Large intestine (tissue), 3 donors: ENCODE measurements at regions not wholly inside any gene's neighbourhood (a gene's known extent, or its start where the extent isn't known, plus 50 kb on each side); places are given as distances from the start of the nearest gene placed in this dataset.
"Not testable (repeated sequence)": the region's sequence is repeated elsewhere in the genome, so short reads cannot be mapped to it uniquely, and the experiment has no call there.

ENCODE experiments used
- DNase-seq, 2 donors: peaks; one replicate each; pipeline versions ENCODE4 v3.0.0 to v3.0.0-alpha.2; 2013
- H3K27ac ChIP-seq: one replicate; pipeline ENCODE4 v1.5.1; 2013; ENCODE audit warnings: low read length
- H3K27me3 ChIP-seq: 2 replicates; pipeline ENCODE4 v1.6.1; 2013; ENCODE audit warnings: low read length; ENCODE audit not compliant: control insufficient read depth, insufficient read depth
- H3K36me3 ChIP-seq: 2 replicates; pipeline ENCODE4 v1.6.1; 2013; ENCODE audit warnings: low read length; ENCODE audit not compliant: control insufficient read depth, insufficient read depth
- H3K4me1 ChIP-seq: one replicate; pipeline ENCODE4 v1.6.1; 2013; ENCODE audit warnings: low read length; ENCODE audit not compliant: control insufficient read depth, insufficient read depth
- H3K4me3 ChIP-seq: one replicate; pipeline ENCODE4 v1.5.1; 2013; ENCODE audit warnings: low read length
- H3K9me3 ChIP-seq: one replicate; pipeline ENCODE4 v1.6.1; 2013; ENCODE audit warnings: mild to moderate bottlenecking, low read depth, low read length, moderate library complexity; ENCODE audit not compliant: control insufficient read depth
- WGBS: methylation state at CpG from one replicate; pipeline ENCODE4 v1.1.5; 2013; ENCODE audit warnings: low lambda C conversion rate; ENCODE audit not compliant: insufficient coverage; 5-methylcytosine and 5-hydroxymethylcytosine counted together

DNA sequence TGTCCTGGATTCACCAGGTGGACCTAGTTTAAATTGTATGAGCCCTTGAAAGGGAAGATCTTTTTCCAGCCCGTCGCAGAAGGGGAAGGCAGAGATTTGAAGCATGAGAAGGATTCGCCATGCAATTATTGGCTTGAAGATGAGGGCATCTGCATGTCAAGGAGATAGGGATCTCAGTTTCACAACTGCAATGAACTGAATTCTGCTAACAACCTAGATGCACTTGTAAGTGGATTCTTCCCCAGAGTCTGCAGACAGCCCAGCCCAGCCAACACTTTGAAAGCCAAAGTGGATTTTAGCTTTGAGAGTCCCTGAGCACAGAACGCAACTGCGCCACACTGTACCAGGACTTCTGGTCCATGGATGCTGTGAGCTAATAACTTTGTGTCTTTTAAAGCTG, 286.0 kb downstream of the TSN start:
- H3K27me3 ChIP-seq: peaks cover 3% of the 10 kb centered on the region
- no CpG with 5 or more reads among the region's 5 CpGs for WGBS
- H3K4me3 ChIP-seq: no peak overlapping the region
- no peaks in the 10 kb centered on the region for H3K4me1 ChIP-seq
- no peak overlapping the region for H3K27ac ChIP-seq
- DNase-seq: no peak
- no peaks in the 10 kb centered on the region for H3K36me3 ChIP-seq
- no peaks in the 10 kb centered on the region for H3K9me3 ChIP-seq

DNA sequence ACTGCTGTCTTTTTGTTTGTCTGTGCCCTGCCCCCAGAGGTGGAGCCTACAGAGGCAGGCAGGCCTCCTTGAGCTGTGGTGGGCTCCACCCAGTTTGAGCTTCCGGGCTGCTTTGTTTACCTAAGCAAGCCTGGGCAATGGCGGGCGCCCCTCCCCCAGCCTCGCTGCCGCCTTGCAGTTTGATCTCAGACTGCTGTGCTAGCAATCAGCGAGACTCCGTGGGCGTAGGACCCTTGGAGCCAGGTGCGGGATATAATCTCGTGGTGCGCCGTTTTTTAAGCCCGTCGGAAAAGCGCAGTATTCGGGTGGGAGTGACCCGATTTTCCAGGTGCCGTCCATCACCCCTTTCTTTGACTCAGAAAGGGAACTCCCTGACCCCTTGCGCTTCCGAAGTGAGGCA, 296.2 kb downstream of the TSN start:
- not testable (repeated sequence) for H3K36me3 ChIP-seq, H3K4me3 ChIP-seq, H3K27ac ChIP-seq, H3K9me3 ChIP-seq, DNase-seq, H3K27me3 ChIP-seq
- WGBS: no CpG with 5 or more reads among the region's 20 CpGs
- peaks cover 11% of the 10 kb centered on the region for H3K4me1 ChIP-seq

DNA sequence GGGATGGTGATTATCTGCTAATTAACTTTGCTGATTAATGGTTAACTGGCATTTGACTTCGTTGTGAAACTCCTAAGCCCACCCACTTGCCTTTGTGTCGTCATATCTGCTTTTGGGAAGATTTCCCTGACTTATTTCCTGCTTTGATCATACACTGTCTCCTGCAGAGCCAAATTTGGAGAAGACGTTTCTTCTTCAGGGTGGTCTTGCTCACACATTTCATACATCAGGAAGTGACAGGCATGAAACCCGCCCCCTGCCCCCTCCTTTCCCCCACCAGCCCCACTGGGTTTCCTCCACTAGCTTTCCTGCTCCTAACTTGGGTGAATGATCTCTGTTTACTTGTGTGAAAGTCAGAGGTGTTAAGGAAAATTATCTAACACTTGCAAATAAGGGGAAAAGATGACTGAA, 300.1 kb downstream of the TSN start:
- DNase-seq: peak; percentile 44 to 56
- WGBS: no CpG with 5 or more reads among the region's 4 CpGs

GRCh38 chr2:122056853-122057252, 301.4 kb downstream of the TSN start:
- Histone ChIP-seq H3K4me1 (peaks cover 15% of the 10 kb centered on the region), H3K27me3 (no peaks in the 10 kb centered on the region), H3K9me3 (no peaks in the 10 kb centered on the region), H3K36me3 (no peaks in the 10 kb centered on the region), H3K4me3 (no peak overlapping the region), H3K27ac (peak overlapping the region; percentile 76)
- DNase-seq: peak; percentile 19 to 40
- WGBS: 23% methylated on average over 2 of the region's 2 CpGs

More for the DNA sequence above, 300.1 kb downstream of the TSN start:
- H3K27me3 ChIP-seq: no peaks in the 10 kb centered on the region
- H3K4me3 ChIP-seq: no peak overlapping the region
- no peaks in the 10 kb centered on the region for H3K36me3 ChIP-seq
- no peaks in the 10 kb centered on the region for H3K9me3 ChIP-seq
- peaks cover 15% of the 10 kb centered on the region for H3K4me1 ChIP-seq
- peak overlapping the region; percentile 76 for H3K27ac ChIP-seq

DNA sequence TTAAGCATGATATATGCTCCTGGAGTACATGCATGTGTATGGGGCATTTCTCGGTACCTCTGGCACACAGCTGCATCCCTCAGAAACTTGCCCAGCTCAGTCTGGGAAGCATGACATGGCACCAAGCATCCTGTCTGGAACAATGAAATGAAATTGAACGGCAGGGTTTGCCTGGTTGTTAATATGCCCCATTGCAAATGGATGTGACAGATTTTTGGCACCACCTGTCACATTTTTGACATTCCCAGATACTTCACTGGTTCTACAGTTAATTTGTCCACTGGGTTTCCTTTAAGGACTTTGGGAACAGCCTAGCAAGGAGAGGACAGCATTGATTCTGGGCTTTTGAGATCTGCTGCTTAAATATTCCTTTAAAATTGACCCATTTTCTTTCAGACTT, 305.8 kb downstream of the TSN start:
- WGBS: no CpG with 5 or more reads among the region's 2 CpGs
- H3K4me1 ChIP-seq: peaks cover 4% of the 10 kb centered on the region
- H3K36me3 ChIP-seq: no peaks in the 10 kb centered on the region
- H3K9me3 ChIP-seq: no peaks in the 10 kb centered on the region
- no peak for DNase-seq
- no peak overlapping the region for H3K27ac ChIP-seq
- no peak overlapping the region for H3K4me3 ChIP-seq
- H3K27me3 ChIP-seq: no peaks in the 10 kb centered on the region

- H3K36me3 ChIP-seq: no peaks in the 10 kb centered on the region
- H3K27ac ChIP-seq: no peak overlapping the region
- no peak overlapping the region for H3K4me3 ChIP-seq
- no peak for DNase-seq
- no CpG with 5 or more reads among the region's 2 CpGs for WGBS
- no peaks in the 10 kb centered on the region for H3K27me3 ChIP-seq
- peaks cover 4% of the 10 kb centered on the region for H3K4me1 ChIP-seq
- H3K9me3 ChIP-seq: no peaks in the 10 kb centered on the region
Observed at GRCh38 chr2:122061831-122062230, 306.4 kb downstream of the TSN start.

DNA sequence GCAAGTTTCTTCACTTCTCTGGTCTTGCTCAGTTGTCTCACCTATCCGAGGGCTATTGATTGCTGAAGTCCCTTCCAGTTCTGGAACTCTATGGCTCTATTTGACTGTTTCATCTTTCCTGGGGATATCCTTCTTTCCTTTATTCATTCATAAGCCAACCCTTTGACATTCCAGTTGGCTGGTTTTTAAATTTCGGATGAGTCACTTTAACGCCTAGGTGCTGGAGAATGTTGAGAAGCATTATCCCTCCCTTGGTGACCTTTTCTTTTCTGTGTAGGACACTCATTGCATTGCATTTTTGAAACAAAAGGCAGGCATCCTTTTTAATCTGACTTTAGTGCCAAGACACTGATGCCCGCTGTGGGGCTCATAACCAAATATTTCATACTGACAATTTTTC, 307.1 kb downstream of the TSN start:
- Histone ChIP-seq H3K36me3 (no peaks in the 10 kb centered on the region), H3K27me3 (no peaks in the 10 kb centered on the region)

DNA sequence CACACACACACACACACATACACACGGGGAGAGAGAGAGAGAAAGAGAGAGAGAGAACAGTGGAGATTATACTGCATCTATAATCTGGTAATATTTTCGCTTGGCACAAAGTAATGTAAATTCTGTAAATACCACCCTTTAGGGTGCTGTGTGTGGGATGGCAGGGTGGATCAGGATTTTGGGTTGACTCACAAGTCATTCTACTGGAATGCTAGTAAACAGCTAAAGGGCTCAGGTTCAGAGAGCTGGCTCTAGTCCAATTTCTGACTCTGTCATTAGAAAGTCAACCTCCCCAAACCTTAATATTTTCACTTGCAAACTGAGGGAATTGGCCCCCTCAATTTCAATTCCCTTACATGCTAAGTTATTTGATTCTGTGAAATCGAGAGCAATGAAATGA, 308.3 kb downstream of the TSN start:
- no CpG with 5 or more reads among the region's 3 CpGs for WGBS
- Histone ChIP-seq H3K9me3 (no peaks in the 10 kb centered on the region), H3K27me3 (no peaks in the 10 kb centered on the region), H3K36me3 (no peaks in the 10 kb centered on the region), H3K27ac (no peak overlapping the region), H3K4me3 (no peak overlapping the region), H3K4me1 (no peaks in the 10 kb centered on the region)
- no peak for DNase-seq

More for the DNA sequence above, 307.1 kb downstream of the TSN start:
- Histone ChIP-seq H3K9me3 (no peaks in the 10 kb centered on the region), H3K4me3 (no peak overlapping the region), H3K27ac (no peak overlapping the region), H3K4me1 (peaks cover under 1% of the 10 kb centered on the region)
- WGBS: 43% methylated on average over 2 of the region's 4 CpGs
- DNase-seq: no peak

DNA sequence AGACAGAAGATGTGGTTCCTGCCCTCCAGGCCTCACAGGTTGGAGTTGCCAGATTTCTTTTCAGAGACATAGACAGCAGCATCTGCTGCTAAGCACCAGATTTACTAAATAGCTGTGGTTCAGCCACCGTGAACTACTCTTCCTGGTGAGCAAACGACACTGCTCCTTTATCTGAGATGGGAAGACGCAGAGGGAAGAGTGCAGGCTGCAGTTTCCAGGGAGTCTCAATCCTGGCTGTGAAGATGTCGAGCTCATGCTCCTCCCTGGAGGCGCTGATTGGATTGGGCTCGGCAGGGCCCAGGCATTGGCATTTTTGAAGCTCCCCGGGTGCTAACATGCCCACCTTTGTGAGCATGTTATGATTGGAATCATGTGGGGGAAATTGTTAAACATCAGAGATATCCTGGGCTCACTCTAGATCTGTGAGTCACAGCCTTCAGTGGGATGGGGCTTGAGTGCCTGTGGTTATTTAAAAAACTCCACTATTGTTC, 314.8 kb downstream of the TSN start:
- no peak overlapping the region for H3K27ac ChIP-seq
- DNase-seq: no peak
- no peaks in the 10 kb centered on the region for H3K4me1 ChIP-seq
- no CpG with 5 or more reads among the region's 7 CpGs for WGBS
- no peaks in the 10 kb centered on the region for H3K27me3 ChIP-seq
- no peaks in the 10 kb centered on the region for H3K36me3 ChIP-seq
- H3K9me3 ChIP-seq: no peaks in the 10 kb centered on the region
- H3K4me3 ChIP-seq: no peak overlapping the region

DNA sequence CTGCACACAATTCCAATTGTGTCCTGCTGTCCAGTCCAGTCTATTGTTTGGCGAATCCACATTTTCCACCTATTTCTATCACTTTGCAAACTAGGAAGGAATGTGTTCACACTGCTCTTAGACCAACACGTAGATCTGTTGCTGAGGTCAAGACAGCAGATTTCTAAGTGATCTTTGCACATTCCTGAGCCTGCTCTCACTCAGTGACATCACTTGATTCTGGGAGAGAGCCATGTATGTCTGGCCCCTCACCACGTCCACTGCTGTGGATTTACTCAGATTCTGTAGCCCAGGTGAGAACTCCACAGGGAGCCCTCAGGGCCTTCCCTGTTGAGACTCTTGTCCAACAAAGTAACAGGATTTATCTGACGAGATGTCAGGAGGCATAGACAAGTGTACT, 317.2 kb downstream of the TSN start:
- Histone ChIP-seq H3K9me3 (no peaks in the 10 kb centered on the region), H3K36me3 (no peaks in the 10 kb centered on the region), H3K27me3 (no peaks in the 10 kb centered on the region), H3K4me3 (no peak overlapping the region), H3K4me1 (no peaks in the 10 kb centered on the region), H3K27ac (no peak overlapping the region)
- DNase-seq: no peak
- WGBS: no CpG with 5 or more reads among the region's 4 CpGs

DNA sequence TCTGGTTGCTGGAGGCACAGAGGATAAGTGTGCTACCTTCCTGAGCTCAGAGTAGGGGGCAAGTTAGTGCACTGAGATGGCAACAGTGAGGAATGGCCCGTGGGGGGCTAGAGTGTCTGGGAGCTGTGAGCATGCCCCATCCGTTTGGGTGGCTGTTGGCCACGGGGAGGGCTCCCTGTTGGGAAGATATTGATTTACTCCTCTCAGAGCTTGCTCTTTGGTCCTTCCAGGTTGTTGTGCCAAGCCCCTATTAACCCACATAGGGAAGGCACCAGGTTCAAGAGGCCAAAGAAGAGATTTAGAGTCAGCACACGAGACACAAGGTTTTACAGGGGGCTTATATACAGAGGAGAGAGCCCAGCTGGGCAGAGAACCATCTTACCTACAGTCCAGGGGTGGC, 318.8 kb downstream of the TSN start:
- H3K4me1 ChIP-seq: no peaks in the 10 kb centered on the region
- H3K9me3 ChIP-seq: no peaks in the 10 kb centered on the region
- DNase-seq: no peak
- no peaks in the 10 kb centered on the region for H3K36me3 ChIP-seq
- H3K27me3 ChIP-seq: no peaks in the 10 kb centered on the region
- no CpG with 5 or more reads among the region's 4 CpGs for WGBS
- no peak overlapping the region for H3K27ac ChIP-seq
- no peak overlapping the region for H3K4me3 ChIP-seq
